ENCODE measurements at regions not wholly inside any gene's neighbourhood (a gene's known extent, or its start where the extent isn't known, plus 50 kb on each side); places are given as distances from the start of the nearest gene placed in this dataset.

DNA sequence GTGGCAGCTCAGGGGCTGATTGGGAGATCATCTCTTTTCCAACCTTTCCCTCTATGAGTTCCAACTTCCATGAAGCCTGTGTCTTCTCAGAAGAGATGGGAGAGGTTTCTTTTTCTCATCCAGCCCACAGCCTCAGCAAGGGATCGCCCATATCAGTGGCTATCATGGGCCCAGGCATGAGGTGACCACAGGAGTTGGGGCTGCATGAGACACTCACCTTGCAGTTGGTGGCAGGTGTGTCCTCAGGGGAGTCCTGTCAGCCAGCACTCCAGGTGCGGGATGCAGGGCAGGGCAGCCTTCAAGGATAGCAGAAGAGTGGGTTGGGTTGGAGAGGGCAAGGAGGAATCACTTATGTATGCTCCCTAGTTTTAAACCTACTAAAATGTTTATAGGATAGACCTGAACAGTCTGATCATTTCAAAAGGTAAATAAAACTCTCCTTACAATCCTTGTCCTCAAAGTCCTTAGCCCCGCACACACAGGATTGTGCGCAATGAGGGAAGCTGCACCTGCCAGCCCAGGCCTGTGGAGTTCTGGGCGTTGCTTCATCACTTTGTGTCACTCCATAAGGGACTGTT is 811.1 kb downstream of the KCNJ18 start:
- H3K27ac Mint-ChIP-seq, result no peak overlapping the region
- no peak for TF ChIP-seq EZH2phosphoT487 (IDR thresholded peaks at IDR 0.05)
- TF ChIP-seq EZH2 (IDR thresholded peaks at IDR 0.05), result no peak
- TF ChIP-seq, protein P1, sequence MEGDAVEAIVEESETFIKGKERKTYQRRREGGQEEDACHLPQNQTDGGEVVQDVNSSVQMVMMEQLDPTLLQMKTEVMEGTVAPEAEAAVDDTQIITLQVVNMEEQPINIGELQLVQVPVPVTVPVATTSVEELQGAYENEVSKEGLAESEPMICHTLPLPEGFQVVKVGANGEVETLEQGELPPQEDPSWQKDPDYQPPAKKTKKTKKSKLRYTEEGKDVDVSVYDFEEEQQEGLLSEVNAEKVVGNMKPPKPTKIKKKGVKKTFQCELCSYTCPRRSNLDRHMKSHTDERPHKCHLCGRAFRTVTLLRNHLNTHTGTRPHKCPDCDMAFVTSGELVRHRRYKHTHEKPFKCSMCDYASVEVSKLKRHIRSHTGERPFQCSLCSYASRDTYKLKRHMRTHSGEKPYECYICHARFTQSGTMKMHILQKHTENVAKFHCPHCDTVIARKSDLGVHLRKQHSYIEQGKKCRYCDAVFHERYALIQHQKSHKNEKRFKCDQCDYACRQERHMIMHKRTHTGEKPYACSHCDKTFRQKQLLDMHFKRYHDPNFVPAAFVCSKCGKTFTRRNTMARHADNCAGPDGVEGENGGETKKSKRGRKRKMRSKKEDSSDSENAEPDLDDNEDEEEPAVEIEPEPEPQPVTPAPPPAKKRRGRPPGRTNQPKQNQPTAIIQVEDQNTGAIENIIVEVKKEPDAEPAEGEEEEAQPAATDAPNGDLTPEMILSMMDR (IDR thresholded peaks at IDR 0.05), result no peak
- H3K4me3 Mint-ChIP-seq, result no peak overlapping the region
- peaks cover 2% of the 10 kb centered on the region for H3K27me3 Mint-ChIP-seq (ENCODE audit: insufficient read depth, low read depth)
- no peak overlapping the region for H3K4me2 ChIP-seq
- H3K36me3 ChIP-seq, result no peaks in the 10 kb centered on the region
- H3F3A ChIP-seq (ENCODE audit: low read depth), result no peaks in the 10 kb centered on the region
- peaks cover 49% of the 10 kb centered on the region for H3K9me3 Mint-ChIP-seq
- H3K79me2 ChIP-seq (ENCODE audit: low read depth), result no peaks in the 10 kb centered on the region
- H3K9ac ChIP-seq, result no peak overlapping the region
- H2AFZ ChIP-seq (replicated peaks), result no peak overlapping the region
- H3K4me3 ChIP-seq, result no peak overlapping the region
- H3K27ac ChIP-seq, result no peak overlapping the region
- no peak for DNase-seq (ENCODE audit: low spot score)
- no peaks in the 10 kb centered on the region for H3K4me1 ChIP-seq
- H3K27me3 ChIP-seq, result no peaks in the 10 kb centered on the region
- no peaks in the 10 kb centered on the region for H3K36me3 Mint-ChIP-seq
- H4K20me1 ChIP-seq (ENCODE audit: low read depth), result no peaks in the 10 kb centered on the region
- peaks cover 3% of the 10 kb centered on the region for H3K9me3 ChIP-seq (ENCODE audit: low read depth)
- H3K4me1 Mint-ChIP-seq, result no peaks in the 10 kb centered on the region

GRCh38 chr17:22505660-22506059 is 813.3 kb downstream of the KCNJ18 start:
- Mint-ChIP-seq H3K4me3 (no peak overlapping the region), H3K4me1 (no peaks in the 10 kb centered on the region), H3K36me3 (no peaks in the 10 kb centered on the region), H3K9me3 (peaks cover 46% of the 10 kb centered on the region), H3K27ac (no peak overlapping the region), H3K27me3 (ENCODE audit: insufficient read depth, low read depth) (peaks cover 2% of the 10 kb centered on the region)
- Histone ChIP-seq H3K4me2 (no peak overlapping the region), H3K4me3 (no peak overlapping the region), H3K79me2 (ENCODE audit: low read depth) (no peaks in the 10 kb centered on the region), H3K27ac (no peak overlapping the region), H3F3A (ENCODE audit: low read depth) (no peaks in the 10 kb centered on the region), H3K9ac (no peak overlapping the region), H4K20me1 (ENCODE audit: low read depth) (no peaks in the 10 kb centered on the region), H3K9me3 (ENCODE audit: low read depth) (peaks cover 17% of the 10 kb centered on the region), H3K4me1 (no peaks in the 10 kb centered on the region), H2AFZ (replicated peaks) (no peak overlapping the region), H3K36me3 (no peaks in the 10 kb centered on the region), H3K27me3 (no peaks in the 10 kb centered on the region)
- DNase-seq (ENCODE audit: low spot score), result no peak
- no peak for TF ChIP-seq EZH2phosphoT487 (IDR thresholded peaks at IDR 0.05)
- TF ChIP-seq EZH2 (IDR thresholded peaks at IDR 0.05), result no peak
- TF ChIP-seq, protein P1 (IDR thresholded peaks at IDR 0.05), result no peak

GRCh38 chr17:22506231-22506630 is 813.9 kb downstream of the KCNJ18 start:
- peaks cover 17% of the 10 kb centered on the region for H3K9me3 ChIP-seq (ENCODE audit: low read depth)
- peaks cover 45% of the 10 kb centered on the region for H3K9me3 Mint-ChIP-seq
- H3K27me3 Mint-ChIP-seq (ENCODE audit: insufficient read depth, low read depth), result peaks cover 2% of the 10 kb centered on the region

More at GRCh38 chr17:22506231-22506630, 813.9 kb downstream of the KCNJ18 start:
- H3K4me3 Mint-ChIP-seq, result no peak overlapping the region
- Histone ChIP-seq H3F3A (ENCODE audit: low read depth) (no peaks in the 10 kb centered on the region), H3K4me1 (no peaks in the 10 kb centered on the region), H3K27me3 (no peaks in the 10 kb centered on the region), H3K9ac (no peak overlapping the region), H3K4me3 (no peak overlapping the region), H3K36me3 (no peaks in the 10 kb centered on the region), H3K4me2 (no peak overlapping the region), H3K27ac (no peak overlapping the region), H3K79me2 (ENCODE audit: low read depth) (no peaks in the 10 kb centered on the region), H2AFZ (replicated peaks) (no peak overlapping the region), H4K20me1 (ENCODE audit: low read depth) (no peaks in the 10 kb centered on the region)
- DNase-seq (ENCODE audit: low spot score), result no peak
- no peaks in the 10 kb centered on the region for H3K4me1 Mint-ChIP-seq
- TF ChIP-seq, protein P1 (IDR thresholded peaks at IDR 0.05), result no peak
- no peak for TF ChIP-seq EZH2phosphoT487 (IDR thresholded peaks at IDR 0.05)
- no peak for TF ChIP-seq EZH2 (IDR thresholded peaks at IDR 0.05)
- no peaks in the 10 kb centered on the region for H3K36me3 Mint-ChIP-seq
- no peak overlapping the region for H3K27ac Mint-ChIP-seq

All from neural progenitor cell (in vitro differentiated cells).